ENCODE measurements at regions not wholly inside any gene's neighbourhood (a gene's known extent, or its start where the extent isn't known, plus 50 kb on each side); places are given as distances from the start of the nearest gene placed in this dataset.

- Histone ChIP-seq H3K4me1 (peaks cover 0 to 8% (median 0%) of the 10 kb centered on the region in 3 donors), H3K36me3 (no peaks in the 10 kb centered on the region), H3K9me3 (no peaks in the 10 kb centered on the region), H3K27ac (no peak overlapping the region), H3K4me3 (no peak overlapping the region), H3K27me3 (no peaks in the 10 kb centered on the region)
- no peak for DNase-seq
- TF ChIP-seq CTCF (IDR thresholded peaks at IDR 0.05) (no peak), POLR2A (IDR thresholded peaks at IDR 0.05) (no peak)
- intact Hi-C loops (cut with DNase I), result no loop called here
- WGBS, 2 donors, result 80 to 85% methylated on average over 10 to 12 of the region's 14 CpGs
Observed at GRCh38 chr10:128687927-128688549, 561.8 kb upstream of the MKI67 start.

GRCh38 chr10:128689667-128690066, 563.4 kb upstream of the MKI67 start:
- peaks cover 0 to 4% (median 0%) of the 10 kb centered on the region in 3 donors for H3K9me3 ChIP-seq
- TF ChIP-seq POLR2A (IDR thresholded peaks at IDR 0.05) (no peak), CTCF (IDR thresholded peaks at IDR 0.05) (no peak)
- H3K27me3 ChIP-seq, result no peaks in the 10 kb centered on the region
- no peak overlapping the region for H3K27ac ChIP-seq
- peaks cover 0 to 4% (median 0%) of the 10 kb centered on the region in 3 donors for H3K4me1 ChIP-seq
- 78 to 86% methylated on average over 5 of the region's 5 CpGs for WGBS, 2 donors
- no peak overlapping the region for H3K4me3 ChIP-seq
- H3K36me3 ChIP-seq, result no peaks in the 10 kb centered on the region
- intact Hi-C loops (cut with DNase I), result no loop called here
- DNase-seq, result no peak

- DNase-seq, result no peak
- 59 to 62% methylated on average over 11 of the region's 11 CpGs for WGBS, 2 donors
Observed at GRCh38 chr10:128693493-128694131, 567.4 kb upstream of the MKI67 start.

GRCh38 chr10:128694168-128694850, 568.1 kb upstream of the MKI67 start:
- no peak overlapping the region for H3K27ac ChIP-seq
- no peak for DNase-seq
- H3K36me3 ChIP-seq, result no peaks in the 10 kb centered on the region
- H3K4me1 ChIP-seq, result no peaks in the 10 kb centered on the region
- WGBS, 2 donors, result 79 to 83% methylated on average over 7 to 14 of the region's 24 CpGs
- intact Hi-C loops (cut with DNase I), result no loop called here
- TF ChIP-seq CTCF (IDR thresholded peaks at IDR 0.05) (no peak), POLR2A (IDR thresholded peaks at IDR 0.05) (no peak)
- H3K4me3 ChIP-seq, result no peak overlapping the region
- peaks cover 0 to 5% (median 0%) of the 10 kb centered on the region in 3 donors for H3K9me3 ChIP-seq
- H3K27me3 ChIP-seq, result no peaks in the 10 kb centered on the region

More at GRCh38 chr10:128693493-128694131, 567.4 kb upstream of the MKI67 start:
- H3K4me3 ChIP-seq, result no peak overlapping the region
- no peaks in the 10 kb centered on the region for H3K36me3 ChIP-seq
- H3K27ac ChIP-seq, result no peak overlapping the region
- H3K9me3 ChIP-seq, result peaks cover 0 to 5% (median 0%) of the 10 kb centered on the region in 3 donors
- no peaks in the 10 kb centered on the region for H3K27me3 ChIP-seq
- intact Hi-C loops (cut with DNase I), result no loop called here
- no peak for TF ChIP-seq CTCF (IDR thresholded peaks at IDR 0.05)
- no peak for TF ChIP-seq POLR2A (IDR thresholded peaks at IDR 0.05)
- no peaks in the 10 kb centered on the region for H3K4me1 ChIP-seq
